Stimulated activated naive CD8-positive, alpha-beta T cell treated with anti-CD3 and anti-CD28 coated beads, Interleukin-15, amount 100 ng/mL, for 72 hours (primary cell): ENCODE measurements at regions not wholly inside any gene's neighbourhood (a gene's known extent, or its start where the extent isn't known, plus 50 kb on each side); places are given as distances from the start of the nearest gene placed in this dataset.
"Not testable (repeated sequence)": the region's sequence is repeated elsewhere in the genome, so short reads cannot be mapped to it uniquely, and the experiment has no call there.

Experiments
- ATAC-seq: fragments of 150-1000 bp; cut with Tn5 transposase; 2 replicates; pipeline ENCODE4 v1.10.0; 2021; ENCODE audit warnings: mild to moderate bottlenecking, moderate library complexity
- DNase-seq, 2 donors: peaks; one replicate each; pipeline ENCODE4 v3.0.0; 2021 to 2022
- H3K27ac Mint-ChIP-seq, 2 donors: one replicate each; pipeline ENCODE4 v1.8.0; 2022; ENCODE audit warnings: mild to moderate bottlenecking in 2 of 2, mixed read lengths in 2 of 2, moderate library complexity in 2 of 2
- H3K27me3 Mint-ChIP-seq: one replicate; pipeline ENCODE4 v1.8.0; 2022; ENCODE audit warnings: mixed read lengths
- H3K4me1 Mint-ChIP-seq: one replicate; pipeline ENCODE4 v1.8.0; 2022; ENCODE audit warnings: mild to moderate bottlenecking, mixed read lengths
- H3K4me3 Mint-ChIP-seq, 2 donors: one replicate each; pipeline ENCODE4 v1.8.0; 2022; ENCODE audit warnings: mild to moderate bottlenecking in 2 of 2, mixed read lengths in 2 of 2, moderate library complexity in 1 of 2
- H3K9me3 Mint-ChIP-seq, 2 donors: one replicate each; pipeline ENCODE4 v1.8.0; 2022; ENCODE audit warnings: mixed read lengths in 2 of 2

GRCh38 chr14:48260394-48261295 is 585.2 kb upstream of the MDGA2 start:
- peaks cover 6 to 15% of the 10 kb centered on the region in 2 donors for H3K9me3 Mint-ChIP-seq
- not testable (repeated sequence) for H3K4me1 Mint-ChIP-seq, DNase-seq, H3K27me3 Mint-ChIP-seq, H3K4me3 Mint-ChIP-seq, ATAC-seq, H3K27ac Mint-ChIP-seq

GRCh38 chr14:48259876-48260275 is 584.5 kb upstream of the MDGA2 start:
- not testable (repeated sequence) for ATAC-seq, H3K27me3 Mint-ChIP-seq, DNase-seq, H3K27ac Mint-ChIP-seq, H3K4me3 Mint-ChIP-seq, H3K4me1 Mint-ChIP-seq
- peaks cover 6 to 15% of the 10 kb centered on the region in 2 donors for H3K9me3 Mint-ChIP-seq

GRCh38 chr14:48259232-48259631 is 583.8 kb upstream of the MDGA2 start:
- H3K27me3 Mint-ChIP-seq, H3K4me3 Mint-ChIP-seq, ATAC-seq, H3K27ac Mint-ChIP-seq, DNase-seq, H3K4me1 Mint-ChIP-seq: not testable (repeated sequence)
- H3K9me3 Mint-ChIP-seq, result peaks cover 6 to 15% of the 10 kb centered on the region in 2 donors

- H3K9me3 Mint-ChIP-seq, result peaks cover 6 to 15% of the 10 kb centered on the region in 2 donors
- ATAC-seq, H3K27me3 Mint-ChIP-seq: not testable (repeated sequence)
Measured at GRCh38 chr14:48258703-48259102, 583.3 kb upstream of the MDGA2 start.

GRCh38 chr14:48253020-48253419 is 577.6 kb upstream of the MDGA2 start:
- Mint-ChIP-seq H3K4me3 (no peak overlapping the region), H3K9me3 (peaks cover 0 to 7% of the 10 kb centered on the region in 2 donors), H3K27me3 (no peaks in the 10 kb centered on the region), H3K27ac (no peak overlapping the region), H3K4me1 (no peaks in the 10 kb centered on the region)
- DNase-seq, result no peak
- ATAC-seq, result no peak

More at GRCh38 chr14:48258703-48259102, 583.3 kb upstream of the MDGA2 start:
- H3K27ac Mint-ChIP-seq, H3K4me1 Mint-ChIP-seq, DNase-seq, H3K4me3 Mint-ChIP-seq: not testable (repeated sequence)

GRCh38 chr14:48251290-48251689 is 575.9 kb upstream of the MDGA2 start:
- Mint-ChIP-seq H3K27ac (no peak overlapping the region), H3K4me1 (no peaks in the 10 kb centered on the region), H3K4me3 (no peak overlapping the region), H3K9me3 (peaks cover 0 to 7% of the 10 kb centered on the region in 2 donors), H3K27me3 (no peaks in the 10 kb centered on the region)
- ATAC-seq, result no peak
- DNase-seq, result no peak

- no peaks in the 10 kb centered on the region for H3K4me1 Mint-ChIP-seq
- H3K4me3 Mint-ChIP-seq, result no peak overlapping the region
- ATAC-seq, result no peak
- H3K27ac Mint-ChIP-seq, result no peak overlapping the region
- no peak for DNase-seq
- peaks cover 0 to 7% of the 10 kb centered on the region in 2 donors for H3K9me3 Mint-ChIP-seq
- H3K27me3 Mint-ChIP-seq, result no peaks in the 10 kb centered on the region
Measured at GRCh38 chr14:48250575-48250974, 575.2 kb upstream of the MDGA2 start.

- H3K4me1 Mint-ChIP-seq, result no peaks in the 10 kb centered on the region
Measured at GRCh38 chr14:48247977-48248376, 572.6 kb upstream of the MDGA2 start.

GRCh38 chr14:48243900-48244299 is 568.5 kb upstream of the MDGA2 start:
- Mint-ChIP-seq H3K4me3 (no peak overlapping the region), H3K4me1 (no peaks in the 10 kb centered on the region), H3K9me3 (no peaks in the 10 kb centered on the region), H3K27ac (no peak overlapping the region), H3K27me3 (no peaks in the 10 kb centered on the region)
- ATAC-seq, result no peak
- DNase-seq, result no peak

More at GRCh38 chr14:48247977-48248376, 572.6 kb upstream of the MDGA2 start:
- Mint-ChIP-seq H3K4me3 (no peak overlapping the region), H3K9me3 (peaks cover 0 to 7% of the 10 kb centered on the region in 2 donors), H3K27me3 (no peaks in the 10 kb centered on the region), H3K27ac (no peak overlapping the region)
- DNase-seq (no peak), ATAC-seq (no peak)

GRCh38 chr14:48229091-48229490 is 553.7 kb upstream of the MDGA2 start:
- H3K9me3 Mint-ChIP-seq, result peaks cover 0 to 8% of the 10 kb centered on the region in 2 donors
- no peak for DNase-seq
- H3K4me1 Mint-ChIP-seq, result no peaks in the 10 kb centered on the region
- no peak overlapping the region for H3K27ac Mint-ChIP-seq
- no peak overlapping the region for H3K4me3 Mint-ChIP-seq
- no peak for ATAC-seq
- no peaks in the 10 kb centered on the region for H3K27me3 Mint-ChIP-seq

GRCh38 chr14:48193893-48194292 is 518.5 kb upstream of the MDGA2 start:
- H3K27me3 Mint-ChIP-seq, result no peaks in the 10 kb centered on the region
- no peaks in the 10 kb centered on the region for H3K4me1 Mint-ChIP-seq
- H3K27ac Mint-ChIP-seq, result no peak overlapping the region
- DNase-seq, result no peak
- ATAC-seq, result no peak
- no peak overlapping the region for H3K4me3 Mint-ChIP-seq
- H3K9me3 Mint-ChIP-seq, result no peaks in the 10 kb centered on the region

GRCh38 chr14:48149624-48150023 is 474.2 kb upstream of the MDGA2 start:
- peaks cover 15 to 17% of the 10 kb centered on the region in 2 donors for H3K9me3 Mint-ChIP-seq
- not testable (repeated sequence) for H3K27me3 Mint-ChIP-seq, H3K4me3 Mint-ChIP-seq, H3K4me1 Mint-ChIP-seq, DNase-seq, H3K27ac Mint-ChIP-seq, ATAC-seq

- peaks cover 5 to 7% of the 10 kb centered on the region in 2 donors for H3K9me3 Mint-ChIP-seq
- no peak for ATAC-seq
- no peak for DNase-seq
- H3K4me1 Mint-ChIP-seq, result no peaks in the 10 kb centered on the region
- H3K27me3 Mint-ChIP-seq, result no peaks in the 10 kb centered on the region
- no peak overlapping the region for H3K4me3 Mint-ChIP-seq
- no peak overlapping the region for H3K27ac Mint-ChIP-seq
Measured at GRCh38 chr14:48140804-48141203, 465.4 kb upstream of the MDGA2 start.

- DNase-seq, result no peak
- no peak for ATAC-seq
- H3K4me3 Mint-ChIP-seq, result no peak overlapping the region
- H3K27ac Mint-ChIP-seq, result no peak overlapping the region
- no peaks in the 10 kb centered on the region for H3K9me3 Mint-ChIP-seq
- H3K4me1 Mint-ChIP-seq, result no peaks in the 10 kb centered on the region
- no peaks in the 10 kb centered on the region for H3K27me3 Mint-ChIP-seq
Measured at GRCh38 chr14:48129472-48129871, 454.1 kb upstream of the MDGA2 start.

- Mint-ChIP-seq H3K27me3 (no peaks in the 10 kb centered on the region), H3K4me3 (no peak overlapping the region), H3K9me3 (no peaks in the 10 kb centered on the region), H3K4me1 (no peaks in the 10 kb centered on the region), H3K27ac (no peak overlapping the region)
- DNase-seq (no peak), ATAC-seq (no peak)
Measured at GRCh38 chr14:48127674-48128073, 452.3 kb upstream of the MDGA2 start.

GRCh38 chr14:48125654-48126053 is 450.2 kb upstream of the MDGA2 start:
- Mint-ChIP-seq H3K27ac (no peak overlapping the region), H3K4me3 (no peak overlapping the region), H3K27me3 (no peaks in the 10 kb centered on the region), H3K4me1 (no peaks in the 10 kb centered on the region), H3K9me3 (no peaks in the 10 kb centered on the region)
- no peak for DNase-seq
- no peak for ATAC-seq
